Keratinocyte (primary cell): ENCODE measurements at regions not wholly inside any gene's neighbourhood (a gene's known extent, or its start where the extent isn't known, plus 50 kb on each side); places are given as distances from the start of the nearest gene placed in this dataset.

Experiments
- CTCF ChIP-seq, 3 experiments: IDR thresholded peaks in 1 of 3; conservative IDR thresholded peaks in 1 of 3; optimal IDR thresholded peaks in 1 of 3; 2 replicates in 2 of 3; 3 replicates in 1 of 3; pipeline versions ENCODE3 to v1.5.1; 2011; ENCODE audit warnings: low read length in 3 of 3, mild to moderate bottlenecking in 3 of 3, moderate library complexity in 2 of 3, control low read depth in 1 of 3, inconsistent platforms in 1 of 3; ENCODE audit not compliant: insufficient read depth in 2 of 3; ENCODE audit errors: extremely low read depth in 1 of 3
- EZH2 ChIP-seq: IDR thresholded peaks from one replicate; pipeline ENCODE4 v1.6.1; 2012; ENCODE audit warnings: inconsistent platforms, mild to moderate bottlenecking, low read length, moderate library complexity

- no peak for TF ChIP-seq EZH2
- no peak for TF ChIP-seq CTCF (optimal IDR thresholded peaks at IDR 0.05 in 1 of 3, IDR thresholded peaks at IDR 0.05 in 1 of 3, conservative IDR thresholded peaks at IDR 0.05 in 1 of 3; ENCODE audit: extremely low read depth in 1 of 3, insufficient read depth in 2 of 3, low read length in 3 of 3)
These were observed 127.7 kb downstream of the IGLL1 start for GRCh38 chr22:23452231-23453010.
